GM18951 (cell line): ENCODE measurements at regions not wholly inside any gene's neighbourhood (a gene's known extent, or its start where the extent isn't known, plus 50 kb on each side); places are given as distances from the start of the nearest gene placed in this dataset.

Experiments used
- POLR2A ChIP-seq: IDR thresholded peaks from 4 replicates; pipeline ENCODE4 v1.6.1; 2011; ENCODE audit warnings: mild to moderate bottlenecking; ENCODE audit not compliant: insufficient read length, insufficient read depth; ENCODE audit errors: extremely low read depth
- in situ Hi-C: fragments of 300-500 bp; cut with MboI; formaldehyde crosslinking; loops from one replicate; pipeline ENCODE4 v1.12.0; 2022; ENCODE audit warnings: low sequenced_read_pairs, mixed read lengths, inconsistent platforms; ENCODE audit not compliant: unreplicated experiment

- in situ Hi-C loops: no loop called here
- TF ChIP-seq POLR2A: no peak
Observed at GRCh38 chr1:227369102-227369760, 50.9 kb upstream of the CDC42BPA start.
